ENCODE measurements at regions not wholly inside any gene's neighbourhood (a gene's known extent, or its start where the extent isn't known, plus 50 kb on each side); places are given as distances from the start of the nearest gene placed in this dataset.

- H3K27ac ChIP-seq (ENCODE audit: low read length), result no peak overlapping the region
- TF ChIP-seq TAF1 (IDR thresholded peaks at IDR 0.05; ENCODE audit: low read depth) (no peak), REST (IDR thresholded peaks at IDR 0.05; ENCODE audit: borderline replicate concordance) (no peak), CTCF (IDR thresholded peaks at IDR 0.05; ENCODE audit: poor library complexity, severe bottlenecking) (no peak), RAD21 (conservative IDR thresholded peaks at IDR 0.05) (no peak), MXI1 (conservative IDR thresholded peaks at IDR 0.05; ENCODE audit: poor library complexity, severe bottlenecking) (no peak)
- H3K36me3 ChIP-seq (ENCODE audit: insufficient read depth, low read length), result no peaks in the 10 kb centered on the region
- no peaks in the 10 kb centered on the region for H3K9me3 ChIP-seq (ENCODE audit: low read length)
- H3K27me3 ChIP-seq (ENCODE audit: insufficient read depth, low read depth, low read length), result no peaks in the 10 kb centered on the region
- H3K9me2 ChIP-seq (ENCODE audit: insufficient read depth, low read length), result no peaks in the 10 kb centered on the region
- H3K4me2 ChIP-seq (ENCODE audit: low read length), result no peak overlapping the region
- no peaks in the 10 kb centered on the region for H3K79me2 ChIP-seq (replicated peaks; ENCODE audit: insufficient read depth, low read length)
- no peak overlapping the region for H3K4me3 ChIP-seq (ENCODE audit: low read length)
- H3K9ac ChIP-seq (ENCODE audit: low read length), result no peak overlapping the region
- no peaks in the 10 kb centered on the region for H4K20me1 ChIP-seq (ENCODE audit: insufficient read depth)
- H3F3A ChIP-seq (ENCODE audit: insufficient read depth, low read length, poor library complexity, severe bottlenecking), result no peaks in the 10 kb centered on the region
- H2AFZ ChIP-seq (ENCODE audit: low read depth, low read length), result no peak overlapping the region
These were observed 387.4 kb upstream of the C2CD4B start for GRCh38 chr15:62552444-62552843.

DNA sequence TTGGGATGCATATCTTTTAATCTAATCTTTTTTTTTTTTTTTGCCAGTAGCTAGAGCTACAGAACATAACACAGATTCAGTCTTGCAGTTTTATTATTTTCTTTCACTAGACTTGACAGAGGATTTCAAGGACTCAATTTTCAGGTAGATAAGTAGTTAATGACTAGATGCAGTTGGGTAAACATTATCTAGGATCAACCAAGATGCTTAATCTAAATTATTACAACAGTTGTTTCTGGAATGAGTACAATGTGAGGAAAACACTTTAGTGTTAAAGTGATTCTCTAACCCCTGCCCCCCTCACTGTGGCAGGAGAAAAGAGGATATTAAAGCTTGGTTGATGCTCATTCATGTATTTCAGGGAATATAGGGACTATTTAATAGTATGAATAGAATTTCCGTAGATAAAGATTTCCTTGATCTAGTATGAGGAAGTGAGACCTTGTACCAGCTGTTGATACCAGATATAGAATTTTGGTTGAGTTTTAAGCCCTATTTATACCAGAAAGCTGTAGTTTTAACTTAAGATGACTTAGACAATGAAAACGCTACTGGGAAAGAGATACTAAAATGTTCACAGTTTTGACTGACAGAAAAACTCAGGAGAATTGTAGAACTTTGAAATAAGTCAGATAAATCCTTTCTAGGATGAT lies 389.0 kb upstream of the C2CD4B start:
- no peak overlapping the region for H3K4me3 ChIP-seq (ENCODE audit: low read length)
- no peaks in the 10 kb centered on the region for H3K79me2 ChIP-seq (replicated peaks; ENCODE audit: insufficient read depth, low read length)
- H3F3A ChIP-seq (ENCODE audit: insufficient read depth, low read length, poor library complexity, severe bottlenecking), result no peaks in the 10 kb centered on the region
- H4K20me1 ChIP-seq (ENCODE audit: insufficient read depth), result no peaks in the 10 kb centered on the region
- no peak overlapping the region for H2AFZ ChIP-seq (ENCODE audit: low read depth, low read length)
- no peak overlapping the region for H3K9ac ChIP-seq (ENCODE audit: low read length)
- H3K4me2 ChIP-seq (ENCODE audit: low read length), result no peak overlapping the region
- H3K27ac ChIP-seq (ENCODE audit: low read length), result no peak overlapping the region
- H3K27me3 ChIP-seq (ENCODE audit: insufficient read depth, low read depth, low read length), result no peaks in the 10 kb centered on the region
- TF ChIP-seq RAD21 (conservative IDR thresholded peaks at IDR 0.05), result no peak
- no peaks in the 10 kb centered on the region for H3K9me2 ChIP-seq (ENCODE audit: insufficient read depth, low read length)
- H3K9me3 ChIP-seq (ENCODE audit: low read length), result no peaks in the 10 kb centered on the region
- H3K36me3 ChIP-seq (ENCODE audit: insufficient read depth, low read length), result no peaks in the 10 kb centered on the region

DNA sequence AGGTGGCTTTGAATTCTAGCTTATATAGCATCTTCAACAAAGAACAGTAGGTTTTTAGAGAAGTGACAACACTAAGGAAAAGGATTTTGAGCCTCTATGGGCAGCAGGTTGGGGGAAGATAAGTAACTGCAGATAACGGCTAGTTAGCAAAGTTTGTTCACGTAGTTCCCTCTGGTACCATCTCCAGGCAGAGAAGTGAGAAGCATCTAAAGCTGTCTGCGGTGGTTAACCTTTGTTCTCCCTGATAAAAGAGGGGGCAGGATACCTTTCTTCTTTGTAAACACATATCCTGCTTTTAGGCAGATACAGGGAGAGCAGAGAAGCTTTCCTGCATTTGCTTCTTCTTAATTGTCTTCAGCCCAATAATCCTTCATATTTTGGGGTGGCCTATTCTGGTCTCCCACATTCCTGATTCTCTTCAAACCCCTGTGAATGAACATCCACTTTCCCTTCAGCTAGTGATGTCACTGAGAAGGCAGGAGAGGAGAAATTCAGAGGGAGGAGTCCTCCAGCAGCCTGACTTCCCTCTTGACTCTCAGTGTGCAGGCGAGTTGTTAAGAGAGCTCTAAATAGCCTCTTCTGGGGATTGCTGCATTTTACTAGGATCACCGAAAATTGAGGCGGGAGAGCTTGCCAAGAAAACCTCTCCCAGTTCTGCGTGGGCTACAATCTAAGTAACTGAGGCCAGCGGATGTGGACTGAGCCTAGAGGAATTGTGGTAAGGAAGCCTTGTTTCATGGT lies 393.7 kb upstream of the C2CD4B start:
- Histone ChIP-seq H3K9ac (ENCODE audit: low read length) (no peak overlapping the region), H3K27me3 (ENCODE audit: insufficient read depth, low read depth, low read length) (no peaks in the 10 kb centered on the region), H3K79me2 (replicated peaks; ENCODE audit: insufficient read depth, low read length) (no peaks in the 10 kb centered on the region), H3K4me3 (ENCODE audit: low read length) (no peak overlapping the region), H2AFZ (ENCODE audit: low read depth, low read length) (no peak overlapping the region), H3K36me3 (ENCODE audit: insufficient read depth, low read length) (no peaks in the 10 kb centered on the region), H3K9me3 (ENCODE audit: low read length) (no peaks in the 10 kb centered on the region), H3F3A (ENCODE audit: insufficient read depth, low read length, poor library complexity, severe bottlenecking) (no peaks in the 10 kb centered on the region), H4K20me1 (ENCODE audit: insufficient read depth) (no peaks in the 10 kb centered on the region), H3K4me2 (ENCODE audit: low read length) (no peak overlapping the region), H3K27ac (ENCODE audit: low read length) (no peak overlapping the region), H3K9me2 (ENCODE audit: insufficient read depth, low read length) (no peaks in the 10 kb centered on the region)
- TF ChIP-seq RAD21 (conservative IDR thresholded peaks at IDR 0.05) (no peak), TAF1 (IDR thresholded peaks at IDR 0.05; ENCODE audit: low read depth) (no peak), EZH2 (IDR thresholded peaks at IDR 0.05; ENCODE audit: borderline replicate concordance, insufficient read depth, low read length, poor library complexity, severe bottlenecking) (no peak), CTCF (IDR thresholded peaks at IDR 0.05; ENCODE audit: poor library complexity, severe bottlenecking) (no peak), REST (IDR thresholded peaks at IDR 0.05; ENCODE audit: borderline replicate concordance) (no peak), SMC3 (conservative IDR thresholded peaks at IDR 0.05; ENCODE audit: poor library complexity) (no peak), MXI1 (conservative IDR thresholded peaks at IDR 0.05; ENCODE audit: poor library complexity, severe bottlenecking) (no peak), EP300 (conservative IDR thresholded peaks at IDR 0.05; ENCODE audit: poor library complexity, severe bottlenecking) (no peak)
